22Rv1 (cell line): ENCODE measurements at regions not wholly inside any gene's neighbourhood (a gene's known extent, or its start where the extent isn't known, plus 50 kb on each side); places are given as distances from the start of the nearest gene placed in this dataset.

Source experiments
- CTCF ChIP-seq: fragments of 450-650 bp; IDR thresholded peaks from 2 replicates; pipeline ENCODE4 v1.5.1; 2017; ENCODE audit warnings: mild to moderate bottlenecking
- ZFX ChIP-seq: fragments of 450-650 bp; IDR thresholded peaks from 2 replicates; pipeline ENCODE4 v1.6.1; 2017; ENCODE audit warnings: antibody characterized with exemption, borderline replicate concordance

GRCh38 chr14:86457481-86458135 lies 927.7 kb downstream of the FLRT2 start:
- no peak for TF ChIP-seq CTCF
- TF ChIP-seq ZFX: no peak
